Mucosa of descending colon (tissue), 3 donors: ENCODE measurements at regions not wholly inside any gene's neighbourhood (a gene's known extent, or its start where the extent isn't known, plus 50 kb on each side); places are given as distances from the start of the nearest gene placed in this dataset.

Source experiments
- ATAC-seq: fragments of 200-7000 bp; cut with Tn5 transposase; one replicate; pipeline ENCODE4 v1.9.1; 2020; ENCODE audit warnings: mild to moderate bottlenecking, moderate library complexity
- DNase-seq, 3 donors: peaks; one replicate each; pipeline ENCODE4 v3.0.0-alpha.2; 2020
- H3K36me3 ChIP-seq: fragments of 200-600 bp; one replicate; pipeline ENCODE4 v1.8.0; 2021; ENCODE audit warnings: low read depth, mild to moderate bottlenecking
- H3K4me1 ChIP-seq: fragments of 200-600 bp; one replicate; pipeline ENCODE4 v1.8.0; 2021; ENCODE audit warnings: low read depth, mild to moderate bottlenecking
- H3K4me3 ChIP-seq: fragments of 200-600 bp; one replicate; pipeline ENCODE4 v1.8.0; 2021; ENCODE audit warnings: mild to moderate bottlenecking
- H3K9me3 ChIP-seq: fragments of 200-600 bp; one replicate; pipeline ENCODE4 v1.8.0; 2021; ENCODE audit warnings: mild to moderate bottlenecking
- CTCF ChIP-seq: fragments of 200-600 bp; IDR thresholded peaks from one replicate; pipeline ENCODE4 v1.8.0; 2022; ENCODE audit warnings: antibody characterized with exemption, mild to moderate bottlenecking
- intact Hi-C, 2 donors: fragments of 100-400 bp; cut with DNase I in 1 of 2; cut with micrococcal nuclease in 1 of 2; formaldehyde crosslinking; loops; one replicate each; pipeline versions ENCODE4 v1.11.0 to v1.11.1; 2022; cut with DNase I, micrococcal nuclease
- donor health status: DM: no; HTN: no; CAD: no; lungs with moderate emphysema.
- donor health status: DM: no; HTN: no; CAD: no.
- donor health status: DM: no; HTN: yes; CAD: no.

GRCh38 chr12:107523775-107524535 is 161.6 kb upstream of the PWP1 start:
- Histone ChIP-seq H3K4me1 (no peaks in the 10 kb centered on the region), H3K36me3 (no peaks in the 10 kb centered on the region), H3K4me3 (no peak overlapping the region), H3K9me3 (no peaks in the 10 kb centered on the region)
- intact Hi-C loops: no loop called here
- no peak for ATAC-seq
- DNase-seq: no peak
- TF ChIP-seq CTCF: no peak

GRCh38 chr12:107525063-107525718 is 160.4 kb upstream of the PWP1 start:
- TF ChIP-seq CTCF: no peak
- Histone ChIP-seq H3K4me3 (no peak overlapping the region), H3K9me3 (no peaks in the 10 kb centered on the region), H3K4me1 (no peaks in the 10 kb centered on the region), H3K36me3 (no peaks in the 10 kb centered on the region)
- DNase-seq: no peak
- no peak for ATAC-seq
- intact Hi-C loops: no loop called here

GRCh38 chr12:107525719-107526554 is 159.7 kb upstream of the PWP1 start:
- Histone ChIP-seq H3K4me1 (no peaks in the 10 kb centered on the region), H3K4me3 (no peak overlapping the region), H3K36me3 (no peaks in the 10 kb centered on the region), H3K9me3 (no peaks in the 10 kb centered on the region)
- intact Hi-C loops: no loop called here
- DNase-seq: no peak
- TF ChIP-seq CTCF: no peak
- no peak for ATAC-seq

GRCh38 chr12:107526555-107527180 is 158.9 kb upstream of the PWP1 start:
- H3K36me3 ChIP-seq: no peaks in the 10 kb centered on the region
- no peaks in the 10 kb centered on the region for H3K9me3 ChIP-seq
- ATAC-seq (no peak), DNase-seq (no peak)
- no peaks in the 10 kb centered on the region for H3K4me1 ChIP-seq
- TF ChIP-seq CTCF: no peak
- intact Hi-C loops: no loop called here
- H3K4me3 ChIP-seq: no peak overlapping the region

- Histone ChIP-seq H3K4me1 (no peaks in the 10 kb centered on the region), H3K9me3 (no peaks in the 10 kb centered on the region), H3K4me3 (no peak overlapping the region), H3K36me3 (no peaks in the 10 kb centered on the region)
- intact Hi-C loops: no loop called here
- ATAC-seq: no peak
- TF ChIP-seq CTCF: no peak
- DNase-seq: no peak
Observed at GRCh38 chr12:107528731-107529365, 156.8 kb upstream of the PWP1 start.
